ENCODE measurements at regions not wholly inside any gene's neighbourhood (a gene's known extent, or its start where the extent isn't known, plus 50 kb on each side); places are given as distances from the start of the nearest gene placed in this dataset.

- TF ChIP-seq CTCF (IDR thresholded peaks at IDR 0.05): no peak
- TF ChIP-seq POLR2A (IDR thresholded peaks at IDR 0.05): no peak
Measured at GRCh38 chr3:117696851-117697407, 987.4 kb downstream of the TUSC7 start.
